NT2/D1 (cell line): ENCODE measurements at regions not wholly inside any gene's neighbourhood (a gene's known extent, or its start where the extent isn't known, plus 50 kb on each side); places are given as distances from the start of the nearest gene placed in this dataset.

Source experiments
- DNase-seq: peaks from one replicate; pipeline ENCODE4 v3.0.0-alpha.2; 2011; ENCODE audit warnings: low read depth, low spot score
- H3K27me3 ChIP-seq: 2 replicates; pipeline ENCODE4 v1.6.0; 2011; ENCODE audit warnings: mild to moderate bottlenecking; ENCODE audit not compliant: insufficient read length, insufficient read depth
- H3K36me3 ChIP-seq: 2 replicates; pipeline ENCODE4 v1.6.1; 2011; ENCODE audit warnings: mild to moderate bottlenecking, low read length, mixed read lengths; ENCODE audit not compliant: insufficient read depth, insufficient read length
- H3K4me1 ChIP-seq: 2 replicates; pipeline ENCODE4 v1.5.1; 2011; ENCODE audit not compliant: insufficient read depth, insufficient read length
- H3K4me3 ChIP-seq: 2 replicates; pipeline ENCODE4 v1.5.1; 2011; ENCODE audit warnings: low read depth; ENCODE audit not compliant: insufficient read length
- H3K9ac ChIP-seq: 2 replicates; pipeline ENCODE4 v1.6.0; 2011; ENCODE audit warnings: low read depth; ENCODE audit not compliant: insufficient read length
- H3K9me3 ChIP-seq: 2 replicates; pipeline ENCODE4 v1.5.1; 2011; ENCODE audit warnings: mild to moderate bottlenecking, low read length; ENCODE audit not compliant: insufficient read depth
- SUZ12 ChIP-seq: IDR thresholded peaks from 2 replicates; pipeline ENCODE4 v1.6.1; 2011; ENCODE audit not compliant: insufficient read length, insufficient read depth; ENCODE audit errors: extremely low read depth
- YY1 ChIP-seq: IDR thresholded peaks from 2 replicates; pipeline ENCODE4 v1.6.1; 2011; ENCODE audit not compliant: insufficient read length, insufficient read depth
- ZNF274 ChIP-seq: IDR thresholded peaks from 2 replicates; pipeline ENCODE4 v1.6.1; 2011; ENCODE audit warnings: mild to moderate bottlenecking, low read depth, low read length

- Histone ChIP-seq H3K4me3 (no peak overlapping the region), H3K4me1 (peaks cover 2% of the 10 kb centered on the region), H3K9me3 (no peaks in the 10 kb centered on the region), H3K9ac (no peak overlapping the region), H3K36me3 (no peaks in the 10 kb centered on the region), H3K27me3 (no peaks in the 10 kb centered on the region)
- no peak for DNase-seq
- TF ChIP-seq ZNF274, result no peak
- no peak for TF ChIP-seq SUZ12
Measured at GRCh38 chr16:9170470-9170869, 79.0 kb downstream of the HAPSTR1 start.

- H3K9me3 ChIP-seq, result no peaks in the 10 kb centered on the region
- no peaks in the 10 kb centered on the region for H3K27me3 ChIP-seq
- H3K4me1 ChIP-seq, result no peaks in the 10 kb centered on the region
- no peak for DNase-seq
- H3K36me3 ChIP-seq, result no peaks in the 10 kb centered on the region
- no peak overlapping the region for H3K4me3 ChIP-seq
- TF ChIP-seq YY1, result no peak
- no peak for TF ChIP-seq ZNF274
- TF ChIP-seq SUZ12, result no peak
- no peak overlapping the region for H3K9ac ChIP-seq
Measured at GRCh38 chr16:9176547-9177418, 85.3 kb downstream of the HAPSTR1 start.

DNA sequence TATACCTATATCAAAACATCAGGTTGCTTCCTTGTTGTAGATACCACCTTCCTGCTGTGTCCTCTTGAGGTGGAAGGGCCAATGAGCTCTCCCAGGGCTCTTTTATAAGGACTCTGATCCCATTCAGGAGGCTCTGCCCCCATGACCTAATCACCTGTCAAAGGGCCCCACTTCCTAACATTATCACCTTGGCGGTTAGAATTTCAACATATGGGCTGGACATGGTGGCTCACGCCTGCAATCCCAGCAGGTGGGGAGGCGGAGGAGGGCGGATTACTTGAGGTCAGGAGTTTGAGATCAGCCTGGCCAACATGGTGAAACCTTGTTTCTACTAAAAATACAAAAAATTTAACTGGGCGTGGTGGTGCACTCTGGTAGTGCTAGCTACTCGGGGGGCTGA lies 86.4 kb downstream of the HAPSTR1 start:
- Histone ChIP-seq H3K36me3 (no peaks in the 10 kb centered on the region), H3K4me1 (no peaks in the 10 kb centered on the region), H3K4me3 (no peak overlapping the region), H3K27me3 (no peaks in the 10 kb centered on the region), H3K9me3 (no peaks in the 10 kb centered on the region), H3K9ac (no peak overlapping the region)
- TF ChIP-seq SUZ12 (no peak), ZNF274 (no peak), YY1 (no peak)
- DNase-seq, result no peak

DNA sequence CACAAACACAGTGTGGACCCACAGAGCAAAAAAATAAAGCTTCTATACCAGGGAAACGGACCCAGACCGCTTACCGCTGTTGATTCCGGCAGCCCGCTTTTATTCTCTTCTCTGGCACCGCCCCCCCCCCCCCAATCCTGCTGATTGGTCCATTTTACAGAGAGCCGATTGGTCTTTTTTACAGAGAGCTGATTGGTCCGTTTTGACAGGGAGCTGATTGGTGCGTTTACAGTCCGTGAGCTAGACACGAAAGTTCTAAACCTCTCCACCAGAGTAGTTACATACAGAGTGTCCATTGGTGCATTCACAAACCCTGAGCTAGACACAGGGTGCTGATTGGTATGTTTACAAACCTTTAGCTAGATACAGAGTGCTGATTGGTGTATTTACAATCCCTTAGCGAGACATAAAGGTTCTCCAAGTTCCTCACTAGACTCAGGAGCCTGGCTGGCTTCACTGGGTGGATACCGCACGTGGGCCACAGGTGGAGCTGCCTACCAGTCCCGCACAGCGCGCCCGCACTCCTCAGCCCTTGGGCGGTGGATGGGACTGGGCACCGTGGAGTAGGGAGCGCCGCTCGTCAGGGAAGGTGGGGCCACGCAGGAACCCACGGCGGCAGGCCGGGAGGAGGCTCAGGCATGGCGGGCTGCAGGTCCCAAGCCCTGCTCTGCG lies 92.4 kb downstream of the HAPSTR1 start:
- no peaks in the 10 kb centered on the region for H3K4me1 ChIP-seq
- no peaks in the 10 kb centered on the region for H3K27me3 ChIP-seq
- no peak for DNase-seq
- H3K9me3 ChIP-seq, result peaks cover 9% of the 10 kb centered on the region; the same call in 1 of the 2 replicates
- no peak overlapping the region for H3K4me3 ChIP-seq
- H3K9ac ChIP-seq, result no peak overlapping the region
- TF ChIP-seq YY1 (no peak), ZNF274 (no peak), SUZ12 (no peak)
- no peaks in the 10 kb centered on the region for H3K36me3 ChIP-seq

DNA sequence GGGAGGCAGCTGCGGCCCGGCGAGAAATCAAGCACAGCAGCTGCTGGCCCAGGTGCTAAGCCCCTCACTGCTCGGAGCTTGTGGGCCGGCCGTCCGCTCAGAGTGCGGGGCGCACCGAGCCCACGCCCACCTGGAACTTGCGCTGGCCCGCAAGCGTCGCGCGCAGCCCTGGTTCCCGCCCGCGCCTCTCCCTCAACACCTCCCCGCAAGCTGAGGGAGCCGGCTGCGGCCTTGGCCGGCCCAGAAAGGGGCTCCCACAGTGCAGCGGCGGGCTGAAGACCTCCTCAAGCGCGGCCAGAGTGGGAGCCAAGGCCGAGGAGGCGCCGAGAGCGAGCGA lies 92.9 kb downstream of the HAPSTR1 start:
- H3K36me3 ChIP-seq, result no peaks in the 10 kb centered on the region
- H3K9ac ChIP-seq, result no peak overlapping the region
- TF ChIP-seq ZNF274 (no peak), SUZ12 (no peak), YY1 (no peak)
- no peaks in the 10 kb centered on the region for H3K27me3 ChIP-seq
- DNase-seq, result no peak
- peaks cover 9% of the 10 kb centered on the region; the same call in 1 of the 2 replicates for H3K9me3 ChIP-seq
- no peaks in the 10 kb centered on the region for H3K4me1 ChIP-seq
- H3K4me3 ChIP-seq, result no peak overlapping the region

DNA sequence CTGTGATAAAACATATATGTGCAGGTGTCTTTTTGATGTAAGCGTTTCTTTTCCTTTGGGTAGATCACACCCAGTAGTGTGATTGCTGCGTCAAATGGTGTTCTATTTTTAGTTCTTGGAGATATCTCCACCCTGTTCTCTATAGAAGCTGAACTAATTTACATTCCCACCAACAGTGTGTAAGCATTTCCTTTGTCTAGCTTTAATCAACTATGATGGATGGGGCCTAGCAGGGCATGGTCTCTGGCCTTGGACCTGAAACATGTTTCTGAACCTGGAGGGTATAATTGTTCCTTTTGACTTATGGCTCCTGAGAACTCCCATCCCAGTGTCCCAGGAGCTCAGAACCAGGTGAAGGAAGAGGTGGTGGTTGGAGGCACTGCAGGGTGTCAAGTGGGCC lies 93.9 kb downstream of the HAPSTR1 start:
- H3K4me3 ChIP-seq, result no peak overlapping the region
- no peak for DNase-seq
- H3K27me3 ChIP-seq, result no peaks in the 10 kb centered on the region
- no peak overlapping the region for H3K9ac ChIP-seq
- no peaks in the 10 kb centered on the region for H3K36me3 ChIP-seq
- no peaks in the 10 kb centered on the region for H3K4me1 ChIP-seq
- TF ChIP-seq SUZ12, result no peak
- TF ChIP-seq ZNF274, result no peak
- no peak for TF ChIP-seq YY1
- H3K9me3 ChIP-seq, result peaks cover 9% of the 10 kb centered on the region; the same call in 1 of the 2 replicates

GRCh38 chr16:9186061-9186460 lies 94.6 kb downstream of the HAPSTR1 start:
- no peak for DNase-seq
- no peak for TF ChIP-seq SUZ12
- TF ChIP-seq ZNF274, result no peak
- TF ChIP-seq YY1, result no peak

More at GRCh38 chr16:9186061-9186460, 94.6 kb downstream of the HAPSTR1 start:
- Histone ChIP-seq H3K9me3 (peaks cover 9% of the 10 kb centered on the region; the same call in 1 of the 2 replicates), H3K4me1 (no peaks in the 10 kb centered on the region), H3K27me3 (no peaks in the 10 kb centered on the region), H3K4me3 (no peak overlapping the region), H3K36me3 (no peaks in the 10 kb centered on the region), H3K9ac (no peak overlapping the region)
